HG03280 (cell line): ENCODE measurements at regions not wholly inside any gene's neighbourhood (a gene's known extent, or its start where the extent isn't known, plus 50 kb on each side); places are given as distances from the start of the nearest gene placed in this dataset.
"Not testable (repeated sequence)": the region's sequence is repeated elsewhere in the genome, so short reads cannot be mapped to it uniquely, and the experiment has no call there.

Experiments
- ATAC-seq: cut with Tn5 transposase; IDR thresholded peaks from one replicate; pipeline ENCODE4 v1.9.1; 2021; ENCODE audit warnings: mild to moderate bottlenecking, moderate library complexity; ENCODE audit not compliant: unreplicated experiment

DNA sequence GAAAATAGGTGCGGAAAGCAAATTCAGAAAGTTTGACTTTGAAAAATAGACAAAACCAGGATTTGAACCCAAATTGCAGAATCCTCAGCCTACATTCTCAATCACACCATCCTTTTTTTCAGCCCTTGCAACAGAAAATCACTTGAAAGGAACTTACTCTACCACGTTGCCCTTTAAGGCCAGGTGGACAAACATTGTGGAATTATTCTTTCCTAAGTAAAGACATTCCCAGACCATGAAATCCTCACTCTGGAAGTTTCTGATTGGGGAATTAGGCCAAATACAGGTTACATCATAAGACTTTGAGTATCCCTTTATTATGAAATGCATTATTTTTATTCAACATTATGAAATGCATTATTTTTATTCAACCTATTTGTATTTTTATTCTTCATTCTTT is 259.4 kb downstream of the RAD51AP2 start:
- no peak for ATAC-seq

DNA sequence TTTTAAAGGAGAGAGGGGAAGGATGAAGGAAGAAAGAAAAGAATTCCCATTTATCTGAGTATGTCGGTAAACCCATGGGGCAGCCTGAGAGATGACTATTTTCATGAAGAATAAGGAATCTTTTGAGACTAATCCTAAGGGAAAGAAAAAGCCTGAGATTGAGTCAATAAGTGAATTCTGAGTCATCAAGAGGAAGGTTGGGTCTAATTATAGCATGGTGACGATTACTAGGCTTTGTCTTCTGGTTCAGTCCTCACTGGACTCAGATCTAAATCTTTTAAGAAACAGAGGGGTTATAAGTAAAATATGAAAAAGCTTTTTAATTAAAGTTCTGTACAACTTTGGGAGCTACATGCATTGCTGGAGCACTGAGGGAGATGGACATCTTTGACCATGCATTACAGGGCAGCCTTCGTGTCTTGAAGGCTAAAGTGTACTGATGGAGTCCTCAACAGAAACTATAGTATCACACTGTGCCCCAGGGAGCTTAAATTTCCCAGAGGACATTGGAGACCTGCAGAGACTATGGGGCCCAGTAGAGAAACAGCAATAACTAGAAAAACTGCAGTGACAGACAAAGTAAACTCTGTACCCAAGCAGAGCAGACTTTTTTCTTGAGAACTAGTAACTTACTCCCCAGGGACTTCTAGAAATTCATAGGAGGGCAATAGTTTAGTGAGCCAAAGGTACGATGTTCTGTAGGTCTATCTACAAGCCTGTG is 260.9 kb downstream of the RAD51AP2 start:
- ATAC-seq = no peak

DNA sequence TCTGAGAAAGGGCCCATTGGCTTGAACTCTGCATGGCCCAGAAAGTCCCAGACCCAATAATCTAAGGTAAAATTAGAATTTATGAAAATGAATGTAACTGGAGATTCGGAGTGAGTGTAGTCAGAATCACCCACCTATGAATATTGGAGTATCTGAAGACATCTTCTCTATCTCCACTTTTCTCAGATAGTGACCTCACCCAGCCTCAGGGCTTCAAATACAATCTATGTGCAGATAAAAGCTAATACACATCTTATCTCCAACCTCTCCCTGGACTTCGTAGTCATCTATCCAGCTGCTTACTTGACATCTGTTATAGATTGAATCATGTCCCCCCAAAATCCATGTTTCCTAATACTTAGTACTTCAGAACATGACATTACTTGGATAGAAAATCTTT is 263.2 kb downstream of the RAD51AP2 start:
- no peak for ATAC-seq

DNA sequence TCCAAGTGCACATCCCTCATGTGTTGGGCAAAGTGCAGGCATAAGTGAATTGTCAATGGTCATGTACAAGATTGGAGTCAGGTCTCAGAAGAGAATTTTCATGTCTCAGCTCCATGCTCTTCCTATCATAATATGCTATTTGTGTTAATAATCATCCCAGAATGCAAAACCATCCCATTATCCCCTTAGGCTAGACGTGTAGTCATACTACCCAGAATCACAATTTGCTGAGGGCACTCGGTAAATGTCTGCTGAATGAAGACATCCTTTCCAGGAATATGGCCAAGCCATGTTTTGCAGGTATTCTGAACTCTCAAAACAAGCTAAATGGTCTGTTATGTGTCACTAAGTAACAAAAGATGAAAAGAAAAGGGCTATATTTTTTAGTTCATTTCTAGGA is 263.8 kb downstream of the RAD51AP2 start:
- ATAC-seq = no peak

DNA sequence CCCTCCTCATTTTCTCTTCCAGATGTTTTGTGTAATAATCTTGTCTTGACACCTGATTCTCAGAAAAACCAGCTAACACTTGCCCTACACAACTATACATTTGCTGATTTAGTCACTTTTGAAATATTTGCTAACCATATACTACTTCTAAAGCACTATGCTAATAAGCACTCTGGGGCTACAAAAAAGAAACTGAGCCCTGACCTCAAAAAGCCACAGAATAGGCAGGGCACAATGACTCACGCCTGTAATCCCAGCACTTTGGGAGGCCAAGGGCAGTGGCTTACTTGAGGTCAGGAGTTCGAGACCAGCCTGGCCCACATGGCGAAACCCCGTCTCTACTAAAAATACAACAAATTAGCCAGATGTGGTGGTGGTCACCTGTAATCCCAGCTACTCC is 266.0 kb downstream of the RAD51AP2 start:
- no peak for ATAC-seq

DNA sequence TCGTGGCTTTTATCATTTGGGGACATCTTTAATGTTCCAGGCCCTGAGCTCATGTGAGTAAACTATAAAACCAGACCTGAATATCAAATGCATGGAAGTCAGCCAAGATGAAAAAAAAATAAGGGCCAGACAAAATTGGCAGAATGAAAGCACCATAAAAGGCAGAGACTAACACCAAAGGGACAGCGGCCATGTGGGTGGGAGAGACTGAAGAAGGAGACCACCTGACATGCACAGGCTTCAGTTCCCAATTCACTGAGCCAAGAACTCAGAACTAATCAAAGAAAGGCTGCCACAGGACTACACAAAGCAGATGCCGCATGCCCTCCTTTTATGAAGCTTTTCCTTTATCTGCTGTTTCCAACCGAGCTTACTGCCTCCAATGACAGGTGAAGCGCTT is 267.1 kb downstream of the RAD51AP2 start:
- ATAC-seq = no peak

DNA sequence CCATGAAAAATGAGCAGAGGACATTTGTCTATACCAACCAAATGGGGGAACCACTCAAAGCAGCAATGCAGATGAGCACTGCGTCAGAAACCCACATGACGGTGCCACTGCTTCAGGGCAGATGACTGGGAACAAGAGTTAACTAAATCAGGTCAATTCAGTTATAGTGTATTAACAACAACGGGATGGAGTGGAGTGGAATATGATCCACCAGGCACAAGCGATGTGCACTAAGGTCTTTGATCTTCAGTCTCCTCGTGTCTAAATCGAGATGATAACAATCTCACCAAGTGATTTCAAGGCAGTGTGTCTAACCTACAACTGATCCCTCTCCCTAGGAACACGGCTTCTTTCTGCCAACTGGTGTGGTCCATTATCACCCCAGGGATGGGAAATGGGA is 269.0 kb downstream of the RAD51AP2 start:
- no peak for ATAC-seq

DNA sequence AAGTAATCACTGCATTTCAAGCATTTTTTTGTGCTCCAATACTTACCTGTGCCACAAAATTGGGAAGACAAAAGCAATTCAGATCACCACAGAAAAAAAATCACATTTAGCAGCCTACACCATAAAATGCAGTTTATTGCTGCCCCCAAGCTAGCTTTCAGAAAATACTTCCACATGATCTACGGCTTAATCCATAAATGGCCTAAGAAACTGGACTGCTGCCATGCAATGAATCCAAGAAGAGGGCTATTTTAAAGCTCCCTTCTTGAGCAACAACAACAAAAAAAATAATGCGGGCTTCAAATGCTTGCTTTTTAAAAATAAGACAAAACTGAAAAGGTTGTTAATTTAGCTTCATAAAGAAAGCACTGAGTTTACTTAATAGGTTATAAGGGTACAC is 272.3 kb downstream of the RAD51AP2 start:
- no peak for ATAC-seq

DNA sequence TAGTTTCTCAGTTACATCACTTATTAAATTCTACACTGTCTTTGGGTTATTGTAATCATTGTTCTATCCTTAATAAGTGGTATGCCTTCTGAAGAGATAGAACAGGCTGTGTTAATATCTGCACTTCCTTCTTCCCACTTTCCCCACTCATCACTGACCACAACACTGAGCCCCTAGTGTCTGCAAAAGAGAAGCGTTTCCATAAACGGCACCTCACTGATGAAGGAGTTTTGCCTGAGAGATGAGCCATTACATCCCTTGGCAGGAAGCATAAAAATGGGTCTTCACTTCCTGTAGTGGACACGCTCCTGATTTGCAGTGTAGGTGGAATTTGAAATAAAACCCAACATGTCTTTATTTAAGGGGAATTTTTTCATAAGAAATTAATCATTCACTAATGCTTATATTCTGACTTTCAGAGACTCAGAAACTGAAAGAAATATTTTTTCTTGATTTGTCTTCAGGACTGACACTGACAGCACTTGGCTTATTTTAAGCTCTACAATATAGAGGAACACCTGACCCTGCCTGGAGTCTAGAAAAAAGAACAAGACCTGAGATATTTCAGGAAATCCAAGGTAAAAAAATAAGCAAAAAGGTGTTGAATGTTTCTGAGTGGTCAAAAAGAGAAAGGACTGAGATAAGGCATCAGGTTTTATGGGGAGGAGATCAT is 275.3 kb downstream of the RAD51AP2 start:
- no peak for ATAC-seq

DNA sequence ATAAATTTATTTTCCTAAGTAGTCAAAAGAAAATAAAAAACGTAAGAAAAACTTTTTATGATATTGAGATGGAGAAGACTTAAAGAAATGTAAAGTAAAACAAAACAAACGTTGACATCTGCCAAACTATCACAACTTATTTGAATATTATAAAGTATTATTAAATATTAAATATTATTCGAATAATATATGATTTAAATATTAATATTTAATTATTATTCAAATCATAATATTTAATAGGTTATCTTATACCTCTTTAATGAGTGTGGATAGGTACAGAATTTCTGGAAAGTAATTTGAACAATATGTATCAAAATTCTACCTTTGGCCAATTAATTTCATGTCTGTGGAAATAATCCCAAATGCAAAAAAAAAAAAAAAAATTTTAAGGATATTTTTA is 278.7 kb downstream of the RAD51AP2 start:
- ATAC-seq = no peak

DNA sequence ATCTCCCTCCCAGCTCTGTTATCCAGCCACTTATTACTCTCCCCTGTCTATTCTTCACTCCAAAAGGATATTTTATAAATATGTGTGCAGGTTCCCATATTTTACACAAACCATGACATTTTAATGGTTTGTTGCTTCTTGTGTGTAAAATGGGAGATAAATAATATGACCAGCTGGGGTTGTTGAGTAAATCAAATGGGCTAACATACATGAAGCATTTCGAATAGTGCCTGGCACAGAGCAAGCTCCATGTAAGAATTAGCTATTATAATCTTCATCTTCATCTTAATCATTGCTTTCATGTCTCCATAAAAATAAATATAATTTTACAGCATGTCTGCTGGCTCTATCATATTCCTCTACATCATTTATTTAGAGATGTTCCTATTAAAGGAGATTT is 283.1 kb downstream of the RAD51AP2 start:
- no peak for ATAC-seq

DNA sequence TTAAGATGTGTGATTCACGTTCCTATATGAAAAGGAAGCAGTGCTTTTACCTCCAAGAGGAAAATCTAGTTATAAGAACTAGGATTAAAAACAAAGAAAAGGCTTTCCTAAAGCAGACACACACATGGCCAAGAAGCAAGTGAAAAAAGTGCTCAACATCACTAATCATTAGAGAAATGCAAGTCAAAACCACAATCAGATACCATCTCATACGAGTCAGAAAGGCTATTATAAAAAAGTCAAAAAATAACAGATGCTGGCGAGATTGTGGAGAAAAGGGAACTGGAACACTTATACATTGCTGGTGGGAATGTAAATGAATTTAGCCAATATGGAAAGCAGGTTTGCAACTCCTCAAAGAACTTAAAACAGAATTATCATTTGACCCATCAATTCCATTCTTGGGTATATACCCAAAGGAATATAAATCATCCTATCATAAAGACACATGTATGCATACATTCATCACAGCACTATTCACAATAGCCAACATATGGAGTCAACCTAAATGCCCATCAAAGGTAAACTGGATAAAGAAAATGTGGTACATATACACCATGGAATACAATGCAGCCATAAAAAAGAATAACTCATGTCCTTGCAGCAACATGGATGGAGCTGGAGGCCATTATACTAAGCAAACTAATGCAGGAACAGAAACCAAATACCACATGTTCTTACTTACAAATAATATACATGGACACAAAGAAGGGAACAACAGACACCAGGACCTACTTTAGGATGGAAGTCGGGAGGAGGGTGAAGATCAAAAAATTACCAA is 285.3 kb downstream of the RAD51AP2 start:
- ATAC-seq = no peak

DNA sequence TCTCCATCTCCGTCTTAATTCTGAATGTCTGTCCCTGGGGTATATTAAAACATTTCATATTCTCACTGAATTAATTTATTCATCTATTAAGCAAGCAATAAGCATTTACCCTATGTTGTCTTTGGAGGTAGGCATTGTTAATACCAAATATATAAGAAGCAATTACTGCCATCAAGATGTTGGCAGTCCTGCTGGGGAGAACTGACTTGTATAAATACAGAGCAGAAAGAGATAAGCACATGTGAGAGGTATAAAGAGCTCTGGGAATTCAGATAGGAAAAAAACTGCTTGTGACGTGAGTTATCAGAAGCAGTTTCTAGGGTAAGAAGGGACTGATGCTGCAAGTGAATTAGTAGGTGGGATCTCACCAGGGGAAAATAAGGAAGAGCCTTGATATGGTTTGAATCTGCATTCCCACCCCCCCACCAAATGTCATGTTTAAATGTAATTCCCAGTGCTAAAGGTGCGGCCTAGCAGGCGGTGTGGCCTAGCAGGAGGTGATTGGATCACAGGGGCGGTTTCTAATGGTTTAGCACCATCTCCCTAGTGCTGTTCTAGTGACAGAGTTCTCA is 286.8 kb downstream of the RAD51AP2 start:
- ATAC-seq = no peak

DNA sequence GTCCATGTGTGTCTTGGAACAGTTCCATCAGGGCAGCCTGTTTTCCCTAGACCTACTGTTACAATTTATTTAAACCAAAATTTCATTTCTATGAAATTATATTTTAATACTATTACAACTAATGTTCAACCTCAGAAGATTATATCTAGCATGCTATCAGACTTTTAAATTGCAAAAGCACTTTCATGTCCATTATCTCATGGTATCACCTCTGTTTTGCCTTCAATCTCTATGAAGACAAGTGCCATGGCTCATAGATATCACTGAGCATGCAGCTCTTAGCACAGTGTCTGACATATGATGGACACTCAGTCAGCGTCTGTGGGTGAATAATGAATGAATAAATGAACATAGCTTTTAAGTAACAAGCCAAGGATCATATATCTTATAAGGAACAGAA is 288.8 kb downstream of the RAD51AP2 start:
- no peak for ATAC-seq

DNA sequence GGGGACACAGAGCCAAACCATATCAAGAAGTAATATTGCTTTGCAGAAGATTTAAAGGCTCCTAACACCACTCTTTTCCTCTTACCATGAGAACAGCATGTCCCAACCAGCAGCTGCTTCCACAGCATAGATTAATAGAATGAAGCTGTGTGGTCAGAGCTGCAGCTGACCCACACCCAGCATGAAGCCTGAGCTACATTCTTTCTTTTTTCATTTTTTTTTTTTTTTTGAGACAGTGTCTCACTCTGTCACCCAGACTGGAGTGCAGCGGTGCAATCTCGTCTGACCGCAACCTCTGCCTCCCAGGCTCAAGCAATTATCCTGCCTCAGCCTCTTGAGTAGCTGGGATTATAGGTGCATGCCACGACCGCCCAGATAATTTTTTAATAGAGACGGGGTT is 289.8 kb downstream of the RAD51AP2 start:
- no peak for ATAC-seq

DNA sequence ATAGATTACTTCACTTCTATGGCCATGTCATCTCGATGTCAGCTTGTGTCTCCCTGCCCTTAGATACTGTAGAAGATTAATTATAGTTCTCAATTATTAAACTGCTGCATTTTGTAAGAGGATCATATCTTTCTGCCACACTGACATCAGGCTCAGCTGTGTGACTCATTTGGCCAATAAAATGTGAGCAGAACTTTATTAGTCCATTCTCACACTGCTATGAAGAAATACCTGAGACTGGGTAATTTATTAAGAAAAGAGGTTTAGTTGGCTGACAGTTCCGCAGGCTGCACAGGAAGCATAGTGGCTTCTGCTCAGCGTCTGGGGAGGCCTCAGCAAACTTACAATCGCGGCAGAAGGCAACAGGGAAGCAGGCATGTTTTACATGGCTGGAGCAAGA is 290.4 kb downstream of the RAD51AP2 start:
- ATAC-seq = no peak

DNA sequence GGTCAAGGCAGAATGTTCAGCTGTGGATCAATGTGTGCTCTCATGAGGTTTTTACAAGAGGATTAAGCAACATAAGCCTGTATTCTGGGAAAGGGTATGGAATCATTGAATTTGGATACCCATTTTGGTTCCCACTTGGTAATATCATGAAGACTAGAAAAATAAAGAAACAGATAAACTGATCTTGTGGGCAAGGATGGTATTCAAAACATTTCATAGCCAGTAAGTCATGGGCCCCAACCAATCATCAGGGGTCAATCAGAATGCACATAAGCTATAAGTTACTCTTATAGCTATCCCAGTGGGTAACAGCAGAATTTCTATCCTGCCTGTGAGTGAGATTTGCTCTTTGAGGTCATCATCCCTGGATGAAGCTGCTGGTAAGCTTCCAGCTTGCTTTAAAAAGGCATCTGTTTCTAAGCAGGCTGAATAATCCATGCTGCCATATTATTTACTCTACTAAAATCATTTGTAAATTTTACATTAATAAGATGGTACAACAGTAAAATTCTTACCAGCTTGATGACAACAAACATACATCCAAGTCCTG is 291.2 kb downstream of the RAD51AP2 start:
- ATAC-seq = no peak

DNA sequence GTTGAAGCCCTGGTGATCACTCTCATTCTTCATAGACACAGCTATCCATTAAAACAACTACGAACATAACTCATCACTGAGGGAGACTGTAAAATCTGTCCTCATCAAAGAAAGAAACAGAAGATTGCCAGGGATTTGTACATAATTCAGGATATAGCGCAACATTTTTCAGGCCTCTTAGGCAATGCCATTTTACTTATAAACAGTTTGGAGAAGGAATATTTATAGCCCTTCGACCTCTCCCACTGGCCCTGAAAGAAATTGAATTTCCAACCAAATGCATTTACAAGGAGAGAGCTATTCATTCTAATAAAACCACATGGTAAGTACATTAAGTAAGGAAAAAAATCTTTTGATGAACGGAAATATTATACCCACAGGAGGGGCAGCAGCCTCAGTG is 295.0 kb downstream of the RAD51AP2 start:
- no peak for ATAC-seq

DNA sequence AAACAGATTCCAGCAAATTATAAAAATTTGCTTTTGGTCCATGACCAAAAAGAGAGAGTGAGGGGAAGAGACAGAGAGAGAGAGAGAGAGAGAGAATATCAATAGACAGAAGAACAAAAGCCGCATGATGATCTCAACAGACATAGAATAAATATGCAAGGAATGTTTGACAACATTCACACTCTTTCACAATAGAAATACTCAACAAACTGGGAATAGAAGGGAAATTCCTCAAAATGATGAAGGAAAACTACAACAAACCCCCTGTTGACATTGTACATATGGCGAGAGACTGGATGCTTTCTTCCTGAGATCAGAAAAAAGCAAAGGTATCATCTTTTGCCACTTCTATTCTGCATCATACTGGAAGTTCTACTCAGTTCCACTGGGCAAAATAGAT is 309.7 kb downstream of the RAD51AP2 start:
- no peak for ATAC-seq

DNA sequence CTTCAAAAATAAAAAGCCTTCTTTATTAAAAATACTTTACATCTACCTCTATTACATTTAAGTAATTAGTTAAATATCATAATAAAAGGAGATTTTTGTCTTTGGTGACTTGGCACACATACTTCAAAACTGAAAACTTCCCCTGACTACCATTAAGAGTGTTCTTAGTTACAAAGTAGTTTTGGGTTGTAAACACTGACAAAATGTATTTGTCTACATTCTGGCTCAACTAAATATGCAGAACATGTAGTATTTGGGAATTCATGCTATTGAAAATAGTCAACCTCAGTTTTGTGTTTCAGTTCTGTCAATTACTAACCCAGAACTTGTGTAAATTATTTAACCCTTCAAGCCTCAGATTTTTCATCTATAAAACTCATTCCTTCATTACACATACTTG is 311.5 kb downstream of the RAD51AP2 start:
- no peak for ATAC-seq

DNA sequence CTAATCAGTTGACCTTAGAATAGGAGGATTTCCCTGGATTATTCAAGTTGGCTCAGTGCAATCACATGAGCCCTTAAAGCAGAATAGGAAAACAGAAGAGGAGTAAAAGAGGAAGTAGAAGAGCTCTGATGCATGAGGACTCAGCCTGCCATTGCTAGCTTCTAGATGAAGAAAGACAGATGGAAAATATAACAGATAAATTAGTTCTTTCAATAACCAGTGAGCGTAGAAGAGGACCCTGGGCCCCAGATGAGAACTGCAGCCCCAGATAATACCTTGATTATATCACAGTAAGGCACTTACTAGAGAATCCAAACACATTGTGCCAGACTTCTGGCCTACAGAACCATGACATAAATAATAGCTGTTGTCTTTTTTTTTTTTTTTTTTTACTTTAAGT is 314.0 kb downstream of the RAD51AP2 start:
- ATAC-seq = not testable (repeated sequence)
